ENCODE measurements at regions not wholly inside any gene's neighbourhood (a gene's known extent, or its start where the extent isn't known, plus 50 kb on each side); places are given as distances from the start of the nearest gene placed in this dataset. TPM values are rescaled to one million over a fixed set of nuclear protein-coding genes. Genes with fewer than 3 reads are reported as not detected.
"Not testable (repeated sequence)": the region's sequence is repeated elsewhere in the genome, so short reads cannot be mapped to it uniquely, and the experiment has no call there.

GRCh38 chr14:19345298-19345911 is 88.7 kb downstream of the POTEG start:
- not testable (repeated sequence) for DNase-seq (ENCODE audit: insufficient read length, low spot score, missing footprints); H3K4me3 ChIP-seq (ENCODE audit: insufficient read depth, low read length); H3K36me3 ChIP-seq (ENCODE audit: insufficient read depth, low read length); H3K9me3 ChIP-seq (ENCODE audit: low read depth, low read length); H4K20me1 ChIP-seq (ENCODE audit: insufficient read depth, low read length); H3K27me3 ChIP-seq (ENCODE audit: insufficient read depth, low read length); H3K27ac ChIP-seq (ENCODE audit: low read depth, low read length); H3K4me1 ChIP-seq (ENCODE audit: insufficient read depth, low read length); H2AFZ ChIP-seq (ENCODE audit: low read length); H3K79me2 ChIP-seq (ENCODE audit: insufficient read depth, low read length); H3K4me2 ChIP-seq (ENCODE audit: insufficient read depth, low read length)

GRCh38 chr14:19346074-19346480 is 88.1 kb downstream of the POTEG start:
- not testable (repeated sequence) for H3K79me2 ChIP-seq (ENCODE audit: insufficient read depth, low read length); H4K20me1 ChIP-seq (ENCODE audit: insufficient read depth, low read length); H2AFZ ChIP-seq (ENCODE audit: low read length); DNase-seq (ENCODE audit: insufficient read length, low spot score, missing footprints); H3K4me3 ChIP-seq (ENCODE audit: insufficient read depth, low read length); H3K4me2 ChIP-seq (ENCODE audit: insufficient read depth, low read length); H3K27me3 ChIP-seq (ENCODE audit: insufficient read depth, low read length); H3K36me3 ChIP-seq (ENCODE audit: insufficient read depth, low read length); H3K27ac ChIP-seq (ENCODE audit: low read depth, low read length); H3K9me3 ChIP-seq (ENCODE audit: low read depth, low read length); H3K4me1 ChIP-seq (ENCODE audit: insufficient read depth, low read length)

DNA sequence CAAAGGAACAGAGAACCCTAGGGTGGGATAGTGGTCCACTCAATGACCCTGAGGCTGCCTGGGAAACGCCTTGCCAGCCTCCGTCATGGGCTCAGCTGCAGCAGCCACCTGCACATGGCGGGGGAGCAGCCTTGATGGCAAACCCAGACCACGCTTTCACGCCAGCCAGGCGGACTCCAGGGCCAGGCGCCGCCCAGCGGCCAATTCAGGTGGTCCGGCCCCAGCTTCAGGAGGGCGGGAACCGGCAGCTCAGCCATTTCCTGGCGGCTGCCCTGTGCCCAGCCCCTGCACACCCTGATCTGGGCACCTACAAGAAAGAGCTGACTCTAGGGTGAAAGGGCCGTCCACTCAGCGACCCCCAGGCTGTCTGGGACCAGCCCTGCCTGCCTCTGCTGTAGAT is 87.5 kb downstream of the POTEG start:
- H3K4me2 ChIP-seq (ENCODE audit: insufficient read depth, low read length); H3K27ac ChIP-seq (ENCODE audit: low read depth, low read length); H3K9me3 ChIP-seq (ENCODE audit: low read depth, low read length); H3K79me2 ChIP-seq (ENCODE audit: insufficient read depth, low read length); H3K4me3 ChIP-seq (ENCODE audit: insufficient read depth, low read length); H3K36me3 ChIP-seq (ENCODE audit: insufficient read depth, low read length); H2AFZ ChIP-seq (ENCODE audit: low read length); H4K20me1 ChIP-seq (ENCODE audit: insufficient read depth, low read length); DNase-seq (ENCODE audit: insufficient read length, low spot score, missing footprints); H3K27me3 ChIP-seq (ENCODE audit: insufficient read depth, low read length); H3K4me1 ChIP-seq (ENCODE audit: insufficient read depth, low read length): not testable (repeated sequence)

DNA sequence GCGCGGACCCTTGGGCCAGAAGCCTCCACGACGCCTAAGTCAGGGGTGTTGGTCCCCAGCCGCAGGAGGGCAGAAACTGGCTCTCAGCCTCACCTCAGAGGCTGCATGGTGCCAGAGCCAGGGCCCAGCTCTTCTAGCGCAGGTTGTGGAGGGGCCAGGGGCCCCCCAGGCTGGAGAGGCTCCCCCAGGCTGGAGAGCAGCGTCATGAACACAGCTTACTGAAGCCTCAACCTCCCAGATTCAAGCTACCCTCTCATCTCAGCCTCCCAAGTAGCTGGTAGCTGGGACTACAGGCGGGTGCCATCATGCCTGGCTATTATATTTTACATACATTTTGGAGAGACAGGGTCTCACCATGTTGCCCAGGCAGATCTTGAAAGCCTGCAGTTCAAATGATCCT is 87.0 kb downstream of the POTEG start:
- not testable (repeated sequence) for H4K20me1 ChIP-seq (ENCODE audit: insufficient read depth, low read length); H3K4me3 ChIP-seq (ENCODE audit: insufficient read depth, low read length); H3K36me3 ChIP-seq (ENCODE audit: insufficient read depth, low read length); H3K9me3 ChIP-seq (ENCODE audit: low read depth, low read length); H3K27ac ChIP-seq (ENCODE audit: low read depth, low read length); H3K27me3 ChIP-seq (ENCODE audit: insufficient read depth, low read length); DNase-seq (ENCODE audit: insufficient read length, low spot score, missing footprints); H3K79me2 ChIP-seq (ENCODE audit: insufficient read depth, low read length); H3K4me2 ChIP-seq (ENCODE audit: insufficient read depth, low read length); H2AFZ ChIP-seq (ENCODE audit: low read length); H3K4me1 ChIP-seq (ENCODE audit: insufficient read depth, low read length)

Small RNA genes lying in the stretch of these regions (small RNA-seq; reads per million reads assigned to genes)
- gene AL589743.6 = not detected
